Activated T-cell treated with anti-CD3 and anti-CD28 coated beads for 24 hours (primary cell): ENCODE measurements at regions not wholly inside any gene's neighbourhood (a gene's known extent, or its start where the extent isn't known, plus 50 kb on each side); places are given as distances from the start of the nearest gene placed in this dataset.

Source experiments
- DNase-seq: peaks from one replicate; pipeline ENCODE4 v3.0.0-alpha.2; 2020; ENCODE audit warnings: low read depth

DNA sequence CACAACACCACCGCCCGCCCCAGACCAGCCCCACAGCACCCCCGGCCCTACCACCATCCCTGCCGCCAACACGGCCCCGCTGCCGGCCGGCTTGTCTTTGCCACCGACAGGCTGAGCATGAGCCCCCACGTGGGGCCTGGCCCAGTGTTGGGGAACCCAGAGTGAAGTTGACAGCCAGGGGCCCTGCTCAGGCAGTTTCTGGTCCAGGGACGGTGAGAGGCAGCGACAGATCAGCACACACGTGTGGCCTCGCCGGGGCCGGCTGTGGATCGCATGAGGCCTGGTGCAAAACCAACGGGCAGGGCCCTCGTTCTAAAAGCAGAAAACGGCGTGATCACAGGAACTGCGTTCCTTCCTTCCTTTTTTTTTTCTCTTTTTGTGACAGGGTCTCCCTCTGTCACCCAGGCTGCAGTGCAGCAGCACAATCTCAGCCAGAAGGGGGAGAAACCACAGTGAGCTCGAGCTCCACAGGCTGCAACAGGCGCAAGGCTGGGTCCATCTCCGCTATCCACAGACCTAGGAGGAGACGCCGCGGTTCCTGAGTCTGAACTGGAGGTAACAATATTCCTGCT lies 50.5 kb upstream of the FBRSL1 start:
- no peak for DNase-seq

DNA sequence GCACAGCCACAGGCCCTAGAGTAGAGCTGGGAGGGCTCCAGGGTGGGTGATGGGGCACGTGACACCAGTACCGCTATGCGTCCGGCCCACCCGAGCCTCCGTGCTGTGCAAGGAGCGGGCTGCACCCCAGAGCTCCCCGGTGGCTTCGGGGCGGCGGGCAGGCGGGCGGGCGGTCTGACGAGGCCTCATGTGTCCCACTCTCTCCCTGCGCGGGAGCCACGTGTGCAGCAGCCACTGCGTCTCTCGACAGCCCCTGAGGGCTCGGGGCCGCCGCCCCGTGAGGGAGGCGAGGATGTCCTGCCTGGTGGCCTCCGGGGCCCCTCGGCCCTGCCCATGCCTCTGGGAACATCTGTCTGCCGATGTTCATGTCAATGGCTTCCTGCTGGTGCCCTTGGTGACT lies 51.2 kb upstream of the FBRSL1 start:
- DNase-seq: no peak

DNA sequence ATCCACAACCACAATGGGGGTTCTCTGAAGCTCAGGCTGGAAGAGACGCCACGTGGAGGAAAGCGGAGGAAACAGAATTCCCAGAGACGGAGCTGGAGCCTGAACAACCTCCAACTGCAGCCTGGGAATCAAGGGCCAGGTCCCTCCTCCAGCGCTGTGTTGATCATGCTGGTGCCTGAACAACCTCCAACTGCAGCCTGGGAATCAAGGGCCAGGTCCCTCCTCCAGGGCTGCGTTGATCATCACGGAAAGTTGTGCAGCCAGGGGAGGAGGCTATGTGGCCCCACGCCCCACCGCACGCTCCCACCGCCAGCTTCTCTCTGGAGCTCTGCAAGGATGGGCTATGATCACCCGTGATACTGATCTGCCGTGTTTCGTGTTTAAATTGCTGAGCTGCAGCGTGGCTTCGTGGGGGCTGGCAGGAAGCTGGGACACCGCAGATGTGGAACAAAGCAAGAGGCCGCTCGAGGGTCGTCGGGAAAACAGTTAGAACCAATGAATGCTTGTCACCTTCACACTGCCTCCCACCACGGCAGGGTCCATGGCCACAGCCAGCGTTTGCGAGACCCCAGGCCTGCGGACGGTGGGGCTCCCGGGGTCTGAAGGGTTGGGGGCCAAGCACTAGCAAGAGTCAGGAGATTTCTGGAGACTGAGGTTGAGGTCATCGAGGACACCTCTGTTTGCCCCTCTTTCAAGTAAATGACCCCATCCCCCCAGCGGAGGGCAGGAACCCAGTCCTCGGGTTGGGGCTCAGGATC lies 51.8 kb upstream of the FBRSL1 start:
- DNase-seq: no peak

- DNase-seq: no peak
Observed at GRCh38 chr12:132437252-132437932, 52.6 kb upstream of the FBRSL1 start.

GRCh38 chr12:132436791-132437251 lies 53.1 kb upstream of the FBRSL1 start:
- no peak for DNase-seq

GRCh38 chr12:132435486-132436187 lies 54.3 kb upstream of the FBRSL1 start:
- DNase-seq: no peak

DNA sequence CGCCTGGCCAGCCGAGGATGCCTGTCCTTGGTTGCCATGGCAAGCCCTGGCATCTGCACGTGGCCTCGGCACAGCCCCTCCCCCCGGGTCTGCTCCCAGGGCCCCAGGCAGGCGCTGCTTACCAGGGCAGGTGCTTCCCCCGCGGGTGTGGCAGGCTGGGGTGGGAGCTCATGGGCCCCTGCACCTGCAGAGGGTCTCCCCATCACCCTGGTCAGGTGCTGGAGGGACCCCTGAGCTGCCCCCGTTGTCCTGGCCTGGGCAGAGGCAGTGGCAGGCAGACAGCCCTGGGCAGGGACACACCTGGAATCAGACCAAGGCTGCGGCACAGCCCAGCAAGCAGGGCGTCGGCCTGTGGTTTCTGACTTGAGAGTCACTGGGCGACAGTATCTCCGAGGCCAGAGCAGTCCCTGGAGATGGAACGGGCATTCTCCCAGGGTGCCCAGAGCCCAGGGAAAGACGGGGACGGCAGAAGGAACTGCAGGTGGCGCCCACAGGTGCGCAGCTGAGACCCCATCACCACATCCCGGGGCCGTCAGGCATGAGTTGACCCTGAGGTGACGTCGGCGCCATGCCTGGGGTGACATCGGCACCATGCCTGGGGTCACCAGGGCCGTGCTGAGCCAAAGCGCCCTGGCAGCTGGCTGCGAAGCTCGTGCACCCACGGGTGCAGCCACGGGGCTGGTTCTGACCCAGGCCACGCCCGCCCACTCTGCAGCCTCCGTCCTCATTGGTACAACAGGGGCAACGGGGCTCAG lies 56.1 kb upstream of the FBRSL1 start:
- DNase-seq: no peak

- DNase-seq: no peak
Observed at GRCh38 chr12:132432721-132433577, 57.0 kb upstream of the FBRSL1 start.

DNA sequence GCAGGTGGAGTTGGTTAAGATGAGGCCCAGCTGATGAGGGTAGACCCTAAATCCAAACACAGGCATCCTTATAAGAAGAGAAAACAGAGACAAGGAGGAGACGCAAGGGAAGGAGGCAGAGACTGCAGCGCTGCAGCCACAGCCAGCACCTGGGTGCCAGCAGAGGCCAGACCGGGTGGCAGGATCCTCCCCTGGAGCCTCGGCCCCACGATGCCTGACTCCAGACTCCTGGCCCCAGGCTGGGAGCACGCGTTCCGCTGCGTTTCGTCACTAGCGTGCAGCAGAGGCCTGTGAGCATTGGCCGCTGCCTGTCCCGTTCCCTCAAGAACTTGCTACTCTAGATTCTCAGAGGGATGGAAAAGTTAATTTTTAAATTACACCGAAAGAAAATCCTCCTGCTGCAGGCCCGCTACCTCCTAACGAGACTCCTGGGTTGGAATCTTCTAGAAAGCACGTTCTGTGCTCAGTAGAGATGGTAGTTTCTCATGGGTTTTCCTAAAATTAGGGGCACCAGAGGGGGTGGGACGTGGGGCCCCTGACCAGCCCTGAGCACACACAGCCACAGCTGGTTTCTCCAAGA lies 57.7 kb upstream of the FBRSL1 start:
- DNase-seq: no peak

DNA sequence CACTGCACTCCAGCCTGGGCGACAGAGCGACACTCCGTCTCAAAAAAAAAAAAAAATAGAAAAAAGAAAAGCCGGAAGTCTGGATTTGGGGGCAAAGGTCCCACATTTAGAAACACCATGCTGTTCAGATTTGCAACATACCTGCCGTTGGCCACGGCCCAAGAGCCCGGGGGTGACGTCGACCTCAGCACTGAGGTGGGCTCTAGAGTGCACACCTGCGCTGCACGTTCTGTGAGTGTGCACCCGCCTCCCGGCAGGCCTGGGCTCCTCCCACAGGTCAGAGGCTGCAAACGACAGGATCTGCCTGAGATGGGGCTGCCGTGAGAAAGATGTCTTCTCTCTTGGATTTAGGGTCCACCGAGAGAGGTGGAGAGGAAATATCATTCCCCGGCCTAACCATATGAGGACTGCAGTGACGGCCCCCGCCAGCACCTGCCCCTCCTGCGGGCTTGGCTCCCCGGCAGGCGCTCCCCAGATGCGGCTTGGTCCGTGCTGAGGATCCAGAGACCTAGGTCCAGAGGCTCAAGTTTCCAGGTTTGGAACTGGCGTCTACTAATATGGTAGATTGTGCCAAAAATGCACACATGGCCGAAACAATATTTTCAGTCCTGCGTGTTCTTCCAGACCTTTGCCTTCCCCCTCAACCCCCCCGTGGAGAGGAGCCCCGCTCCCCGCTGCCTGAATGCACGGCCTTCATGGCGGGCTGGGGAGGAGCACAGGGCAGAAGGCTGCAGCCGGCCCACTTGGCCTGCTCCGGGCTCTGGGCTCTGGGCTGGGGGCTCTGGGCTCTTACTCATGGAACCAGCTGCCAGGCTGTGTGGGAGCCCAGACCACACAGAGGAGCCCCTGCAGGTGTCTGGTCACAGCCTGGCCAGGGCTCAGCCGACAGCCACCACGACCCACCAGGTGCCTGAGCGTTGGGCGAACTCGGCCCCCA lies 58.8 kb upstream of the FBRSL1 start:
- DNase-seq: no peak

DNA sequence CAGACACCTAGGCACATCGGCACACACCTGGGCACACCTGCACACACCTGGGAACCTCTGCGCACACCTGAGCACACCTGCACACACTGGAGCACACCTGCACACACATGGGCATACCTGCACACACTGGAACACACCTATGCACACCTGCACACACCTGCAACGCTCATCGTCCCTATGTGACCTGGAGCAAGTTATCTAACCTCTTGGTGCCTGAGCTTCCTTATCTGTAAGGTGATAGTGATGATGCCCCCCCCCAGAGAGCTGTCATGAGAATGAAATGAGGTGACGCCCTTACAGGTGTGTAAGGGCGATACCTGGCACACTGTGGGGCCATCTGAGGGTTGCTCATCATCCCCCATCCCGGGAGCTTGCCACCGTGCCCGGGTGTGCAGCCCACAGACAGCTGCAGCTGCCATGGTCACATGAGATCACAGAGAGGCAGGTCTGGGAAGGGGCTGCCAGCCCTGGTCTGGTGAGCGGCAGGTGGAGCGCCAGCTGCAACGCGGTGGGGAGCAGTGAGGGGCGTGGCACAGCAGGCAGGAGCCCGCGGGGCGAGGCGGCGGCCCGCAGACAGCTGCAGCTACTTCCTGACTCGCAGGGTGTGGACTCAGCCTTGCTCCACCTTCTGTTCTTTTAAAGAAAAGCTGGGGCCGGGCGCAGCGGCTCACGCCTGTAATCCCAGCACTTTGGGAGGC lies 59.9 kb upstream of the FBRSL1 start:
- peak; percentile 32 for DNase-seq

- no peak for DNase-seq
Observed at GRCh38 chr12:132429602-132429945, 60.4 kb upstream of the FBRSL1 start.

GRCh38 chr12:132428936-132429601 lies 60.9 kb upstream of the FBRSL1 start:
- DNase-seq: no peak

DNA sequence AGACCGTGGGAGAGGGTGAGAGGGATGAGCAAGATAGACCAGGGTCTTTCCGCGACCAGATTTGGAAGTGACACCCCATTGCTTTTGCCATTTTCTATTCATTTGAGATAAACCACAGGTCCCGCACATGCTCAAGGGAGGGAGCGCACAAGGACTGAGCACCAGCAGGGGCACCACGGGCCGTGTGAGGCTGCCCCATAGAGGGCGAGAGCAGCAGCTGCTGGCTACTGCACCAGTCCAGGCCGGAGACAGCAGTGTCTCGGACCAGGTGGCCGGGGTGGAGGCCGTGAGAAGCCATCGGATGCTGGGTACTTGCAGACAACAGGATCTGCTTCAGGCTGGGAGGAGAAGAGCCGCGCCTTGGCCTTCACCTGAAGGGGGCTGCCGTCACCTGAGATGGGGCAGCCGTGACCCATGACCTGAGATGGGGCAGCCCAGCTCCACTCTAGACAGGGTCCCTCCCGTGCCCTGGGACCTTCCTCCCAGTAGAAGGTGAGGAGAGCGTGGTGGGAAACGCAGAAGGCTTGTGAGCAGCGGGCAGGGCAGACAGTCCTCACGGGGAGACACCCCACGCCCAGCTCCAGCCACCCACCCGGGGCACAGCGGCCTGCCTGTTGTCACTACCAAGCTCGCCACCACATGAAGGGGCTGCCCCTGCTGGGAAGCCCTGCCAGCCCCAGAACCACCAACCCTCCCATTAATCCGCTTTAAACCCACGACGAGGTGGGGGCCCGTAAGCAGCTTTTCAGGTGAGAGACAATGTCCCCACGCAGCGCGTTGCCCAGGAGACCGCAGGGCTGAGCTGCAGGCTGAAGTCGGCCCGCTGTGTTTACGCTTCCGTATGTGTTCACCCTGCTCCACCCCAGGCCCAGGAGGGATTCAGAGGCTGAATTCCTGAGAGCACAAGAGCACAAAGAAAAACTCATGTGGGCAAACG lies 61.7 kb upstream of the FBRSL1 start:
- DNase-seq: no peak

DNA sequence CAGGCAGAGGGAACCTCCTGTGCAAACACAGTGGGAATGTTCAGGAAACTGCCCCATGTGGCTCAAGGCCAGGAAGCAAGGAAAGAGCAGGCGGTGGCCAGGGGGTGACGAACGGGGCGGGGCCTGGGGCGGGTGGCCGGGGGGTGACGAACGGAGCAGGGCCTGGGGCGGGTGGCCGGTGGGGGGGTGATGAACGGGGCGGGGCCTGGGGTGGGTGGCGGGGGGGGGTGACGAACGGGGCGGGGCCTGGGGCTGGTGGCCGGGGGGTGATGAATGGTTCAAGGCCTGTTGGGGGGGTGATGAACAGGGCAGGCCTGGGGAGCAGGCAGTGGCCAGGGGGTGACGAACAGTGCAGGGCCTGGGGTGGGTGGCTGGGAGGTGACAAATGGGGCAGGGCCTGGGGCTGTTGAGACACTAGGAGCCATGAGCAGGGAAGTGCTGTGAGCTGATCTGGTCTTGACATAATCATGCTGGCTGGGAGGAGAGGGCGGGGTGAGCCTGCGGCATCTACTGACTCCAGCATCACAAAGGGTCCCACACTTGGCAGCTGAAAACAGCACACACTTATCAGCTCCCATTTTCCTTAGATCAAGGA lies 62.7 kb upstream of the FBRSL1 start:
- no peak for DNase-seq

DNA sequence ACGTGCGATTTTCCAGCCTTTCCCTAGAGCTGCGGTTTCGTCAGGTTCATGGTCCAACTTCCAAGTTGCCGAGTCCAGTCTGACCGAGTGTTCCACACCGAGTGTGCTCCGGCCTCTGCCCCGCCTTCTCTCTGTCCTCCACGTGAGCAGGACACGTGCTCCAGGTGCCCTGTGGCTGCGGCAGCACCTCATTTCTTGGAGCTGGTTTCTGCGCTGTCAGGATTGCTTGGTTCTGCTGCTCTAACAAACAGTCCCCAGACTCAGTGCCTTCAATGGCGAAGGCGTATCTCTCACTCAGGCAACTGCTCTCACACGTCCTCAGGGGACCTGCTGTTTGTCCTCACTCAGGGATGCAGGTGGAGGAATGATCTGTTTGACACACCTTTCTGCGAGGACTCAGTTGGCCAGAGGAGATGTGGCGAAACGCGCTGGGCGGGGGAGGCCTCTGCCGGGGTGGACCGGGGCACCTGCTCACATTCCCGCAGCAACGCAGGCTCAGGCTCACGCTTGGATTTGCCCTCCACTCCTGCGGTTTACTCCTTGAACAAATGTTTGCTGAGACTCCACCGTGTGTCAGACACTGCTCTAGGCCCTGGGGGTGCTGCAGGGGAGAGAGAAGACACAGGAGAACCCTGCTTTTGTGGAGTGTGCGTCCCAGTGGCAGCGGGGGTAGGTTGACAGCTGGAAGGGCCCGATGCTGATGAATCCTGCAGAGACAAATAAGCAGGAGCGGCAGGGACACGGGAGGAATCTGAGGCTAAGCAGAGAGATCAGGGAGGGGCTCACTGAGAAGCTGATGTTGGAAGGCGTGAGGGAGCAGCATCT lies 63.4 kb upstream of the FBRSL1 start:
- DNase-seq: no peak
